ENCODE measurements at regions not wholly inside any gene's neighbourhood (a gene's known extent, or its start where the extent isn't known, plus 50 kb on each side); places are given as distances from the start of the nearest gene placed in this dataset.

DNA sequence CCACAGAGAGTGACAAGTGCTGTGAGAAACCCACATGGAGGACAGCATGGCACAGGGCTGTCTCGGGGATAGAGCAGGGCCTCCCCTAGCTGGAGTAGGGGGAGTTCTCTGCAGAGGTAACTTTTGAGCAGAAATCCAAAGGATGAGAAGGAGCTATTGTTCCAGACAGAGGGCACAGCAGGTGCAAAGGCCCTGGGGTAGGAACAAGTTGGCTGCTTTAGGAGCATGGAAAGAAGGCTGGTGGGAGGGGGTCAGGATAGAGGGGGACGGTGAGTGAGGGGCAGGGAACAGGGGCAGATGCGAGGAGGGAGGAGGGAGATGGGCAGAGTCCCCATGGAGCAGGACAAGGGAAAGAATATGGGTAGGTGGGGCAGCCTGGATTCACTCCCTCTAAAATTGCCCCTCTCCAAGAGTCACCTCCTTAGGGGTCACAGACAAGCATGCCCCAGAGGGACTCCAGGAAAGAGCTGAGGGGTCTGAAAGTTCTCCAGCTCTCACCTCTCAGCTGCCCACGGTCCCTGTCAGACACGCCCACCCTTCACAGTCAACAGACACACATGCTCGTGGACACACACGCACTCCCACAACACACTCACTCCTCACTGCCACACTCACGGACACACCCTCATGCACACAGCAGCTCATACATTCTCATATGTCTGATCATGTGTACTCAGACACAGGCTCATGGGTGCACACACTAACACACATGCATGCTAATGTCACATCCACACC is 110.7 kb downstream of the LITAF start:
- DNase-seq (ENCODE audit: low spot score) = no peak

DNA sequence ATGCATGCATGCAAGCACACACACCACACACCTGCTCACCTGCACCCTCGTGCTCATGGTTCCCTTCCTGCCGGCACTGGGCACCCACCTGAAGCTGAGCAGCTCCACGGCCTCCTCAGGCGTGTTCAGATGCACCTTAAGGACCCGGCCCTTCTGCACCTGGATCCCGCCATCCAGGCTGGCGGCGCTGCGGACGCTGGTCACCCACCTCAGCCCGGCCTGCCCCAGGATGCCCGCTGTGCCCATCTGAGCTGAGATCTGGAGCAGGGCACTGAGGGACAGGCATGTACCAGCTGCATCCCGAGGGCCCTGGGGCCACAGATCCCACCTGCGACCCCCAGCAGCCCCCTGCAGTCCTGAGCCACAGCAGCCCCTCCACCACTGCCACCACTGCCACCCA is 110.0 kb downstream of the LITAF start:
- DNase-seq (ENCODE audit: low spot score) = no peak

DNA sequence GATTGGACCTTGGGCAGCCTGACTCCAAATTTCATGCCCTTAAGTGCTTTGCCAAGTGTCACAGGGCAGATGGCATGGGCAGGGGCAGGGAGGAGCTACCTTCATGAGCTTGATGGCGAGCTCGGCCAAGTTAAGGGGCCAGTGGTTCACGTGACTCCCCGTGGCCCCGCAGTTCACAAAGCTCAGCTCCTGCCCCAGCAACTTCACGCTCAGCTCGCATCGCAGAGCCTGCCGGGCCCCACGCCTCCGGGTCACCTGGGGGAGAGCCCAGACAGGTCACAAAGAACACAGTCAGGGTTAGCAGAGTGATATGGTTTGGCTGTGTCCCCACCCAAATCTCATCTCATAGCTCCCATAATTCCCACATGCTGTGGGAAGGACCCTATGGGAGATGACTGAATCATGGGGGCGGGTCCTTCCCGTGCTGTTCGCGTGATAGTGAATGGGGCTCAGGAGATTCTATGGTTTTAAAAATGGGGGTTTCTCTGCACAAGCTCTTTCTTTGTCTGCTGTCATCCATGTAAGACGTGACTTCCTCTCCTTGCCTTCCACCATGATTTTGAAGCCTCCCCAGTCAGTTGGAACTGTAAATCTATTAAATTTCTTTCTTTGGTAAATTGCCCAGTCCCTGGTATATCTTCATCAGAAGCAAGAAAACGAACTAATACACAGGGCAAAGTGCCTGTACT is 108.1 kb downstream of the LITAF start:
- no peak for DNase-seq (ENCODE audit: low spot score)

DNA sequence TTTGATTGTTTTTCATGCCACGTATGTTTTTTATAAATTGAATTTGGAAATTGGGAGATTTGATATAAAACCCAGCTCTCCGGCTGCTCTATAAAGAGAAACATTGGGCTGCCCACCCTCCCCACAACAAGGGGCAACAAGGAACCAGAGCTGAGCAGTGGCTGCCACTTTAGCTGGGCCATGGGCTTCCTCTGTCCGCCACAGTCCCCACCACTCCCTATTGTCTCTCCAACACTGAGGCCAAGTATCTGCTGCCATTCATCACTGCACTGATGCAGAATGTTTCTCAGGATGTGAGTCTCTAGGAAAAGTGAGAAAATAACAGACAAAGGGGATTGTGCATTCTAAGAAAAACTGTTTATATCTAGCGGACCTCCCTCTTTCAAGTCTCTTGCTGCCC is 106.8 kb downstream of the LITAF start:
- no peak for DNase-seq (ENCODE audit: low spot score)

DNA sequence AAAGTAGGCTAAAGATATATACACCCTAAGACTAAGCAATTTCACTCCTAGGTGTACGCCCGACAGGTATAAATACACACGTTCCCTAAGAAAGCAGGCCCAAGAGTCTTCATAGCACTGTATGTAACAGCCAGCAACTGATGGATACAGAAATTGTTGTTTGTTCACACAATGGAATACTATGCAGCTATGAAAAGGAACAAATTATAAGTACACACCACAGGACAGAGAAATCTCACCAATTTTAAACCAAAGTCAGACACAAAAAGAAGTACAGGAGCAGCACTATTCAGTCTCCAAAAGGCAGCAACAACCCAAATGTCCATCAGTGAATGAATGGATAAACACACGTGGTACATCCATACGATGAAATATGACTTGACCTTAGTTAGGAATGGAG is 106.1 kb downstream of the LITAF start:
- DNase-seq (ENCODE audit: low spot score) = no peak

DNA sequence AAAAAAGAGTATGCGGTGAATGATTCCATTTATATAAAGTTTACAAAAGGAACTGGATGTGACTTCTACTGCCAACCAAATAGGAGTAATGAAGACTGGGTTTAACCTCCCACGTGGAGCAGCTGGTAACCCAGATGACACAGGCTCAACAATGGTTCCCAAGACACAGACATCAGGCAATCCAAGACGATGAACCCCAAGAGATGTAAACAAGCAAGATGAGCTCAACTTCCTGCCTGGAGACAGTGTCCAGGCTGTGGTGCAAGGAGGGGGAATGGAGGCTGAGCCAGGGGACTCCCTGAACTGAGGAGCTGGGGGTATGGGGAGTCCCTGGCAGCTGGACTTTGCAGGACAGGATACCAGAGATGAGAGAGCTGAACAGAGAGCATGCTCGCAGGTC is 104.7 kb downstream of the LITAF start:
- no peak for DNase-seq (ENCODE audit: low spot score)

DNA sequence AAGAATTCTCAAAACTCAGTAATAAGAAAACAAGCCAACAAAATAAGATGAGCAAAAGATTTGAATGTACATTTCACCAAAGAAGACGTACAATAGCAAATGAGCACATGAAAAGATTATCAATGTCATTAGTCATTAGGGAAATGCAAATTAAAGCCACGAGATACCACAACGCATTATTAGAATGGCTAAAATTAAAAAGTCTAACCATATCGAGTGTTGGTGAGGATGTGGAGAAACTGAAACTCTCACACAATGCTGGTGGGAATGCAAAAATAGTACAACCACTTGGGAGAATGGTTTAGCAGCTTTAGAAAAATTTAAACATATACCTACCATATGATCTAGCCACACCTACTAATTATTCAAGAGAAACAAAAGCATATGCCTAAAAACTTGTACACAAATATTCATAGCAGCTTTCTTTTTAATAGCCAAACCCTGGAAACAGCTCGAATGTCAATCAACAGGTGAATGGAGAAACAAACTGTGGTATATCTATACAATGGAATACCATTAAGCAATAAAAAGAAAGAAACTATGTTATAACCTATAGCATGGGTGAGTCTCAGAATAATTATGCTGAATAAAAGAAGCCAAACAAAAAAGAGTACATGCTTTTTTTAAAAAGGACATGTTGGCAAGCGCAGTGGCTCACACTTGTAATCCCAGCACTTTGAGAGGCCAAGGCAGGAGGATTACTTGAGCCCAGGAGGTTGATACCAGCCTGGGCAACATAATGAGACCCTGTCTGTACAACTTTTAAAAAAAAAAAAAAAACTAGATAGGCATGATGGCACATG is 103.6 kb downstream of the LITAF start:
- no peak for DNase-seq (ENCODE audit: low spot score)

DNA sequence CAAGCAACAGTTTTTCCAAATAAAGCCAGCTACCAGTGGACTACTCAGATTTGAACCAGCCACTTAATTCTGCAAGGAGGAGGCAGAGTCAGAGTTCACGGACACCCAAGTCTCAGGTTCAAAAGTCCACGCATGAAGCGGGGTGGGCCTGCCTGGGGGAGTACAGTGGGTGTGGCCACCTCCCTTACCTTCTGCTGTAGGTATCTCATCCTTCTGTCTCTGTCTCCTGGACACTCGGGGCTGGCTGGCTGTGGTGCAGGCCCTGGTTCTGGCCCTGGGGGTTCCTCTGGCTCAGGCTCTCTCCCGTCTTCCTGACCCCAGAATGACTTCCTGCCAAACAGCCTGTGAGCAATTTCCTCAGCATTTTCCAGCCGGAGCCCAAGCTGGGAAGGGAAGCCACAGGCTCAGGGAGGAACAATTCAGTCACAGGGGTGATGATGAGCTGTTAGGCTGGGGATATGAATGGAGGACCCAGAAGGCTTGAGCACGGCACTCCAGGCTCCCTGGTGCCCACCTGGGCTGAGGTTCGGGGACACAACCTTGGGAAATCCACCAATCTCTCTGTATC is 101.9 kb downstream of the LITAF start:
- DNase-seq (ENCODE audit: low spot score) = no peak

DNA sequence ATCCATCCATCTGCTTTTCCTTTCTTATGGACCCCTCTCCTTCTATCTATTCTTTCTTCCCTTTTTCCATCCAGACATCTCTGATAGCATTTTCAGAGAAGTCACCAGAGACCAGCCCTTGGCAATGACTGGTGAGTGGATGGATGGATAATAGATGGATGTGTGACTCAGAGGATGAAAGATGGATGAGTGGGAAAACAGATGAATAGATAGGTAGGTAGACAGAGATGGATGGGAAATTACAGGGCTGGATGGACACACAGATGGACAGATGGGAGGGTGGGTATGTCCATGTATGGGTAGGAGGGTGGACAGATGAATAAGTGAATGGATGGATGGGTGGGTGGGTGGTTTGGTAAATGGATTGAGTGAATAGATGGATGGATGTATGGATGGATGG is 101.0 kb downstream of the LITAF start:
- DNase-seq (ENCODE audit: low spot score) = no peak

DNA sequence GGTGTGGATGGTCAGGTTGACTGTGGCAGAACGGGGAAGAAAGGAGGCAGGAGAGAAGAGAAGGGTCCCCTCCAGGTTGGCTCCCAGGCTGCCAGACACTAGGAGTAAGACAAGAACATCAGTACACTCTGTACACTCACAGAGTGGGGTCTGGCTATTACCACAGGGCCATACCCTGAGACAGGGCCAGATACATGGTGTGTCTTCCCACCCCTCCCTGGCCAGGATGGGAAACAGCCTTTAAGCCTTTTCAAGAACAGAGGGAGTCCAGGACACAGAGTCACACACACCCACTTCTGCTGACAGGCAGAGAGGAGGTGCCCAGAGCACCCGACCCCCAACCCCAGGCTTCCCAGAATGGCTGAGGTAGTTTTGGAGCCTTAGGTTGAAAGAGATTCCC is 99.4 kb downstream of the LITAF start:
- DNase-seq (ENCODE audit: low spot score) = no peak

DNA sequence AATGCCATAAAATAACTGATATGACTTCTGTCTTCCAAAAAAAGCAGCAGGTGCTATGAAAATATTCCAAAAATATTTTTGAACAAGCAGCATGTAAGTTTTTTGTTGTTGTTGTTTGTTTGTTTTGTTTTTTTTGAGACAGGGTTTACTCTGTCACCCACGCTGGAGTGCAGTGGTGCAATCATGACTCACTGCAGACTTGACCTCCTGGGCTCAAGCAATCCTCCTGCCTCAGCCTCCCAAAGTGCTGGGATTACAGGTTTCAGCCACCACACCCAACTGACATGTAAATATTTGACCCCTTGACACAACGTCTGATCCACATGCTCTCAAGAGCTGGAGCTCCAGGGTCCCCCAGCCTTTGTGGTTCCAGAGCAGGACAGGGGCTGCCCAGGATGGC is 98.4 kb downstream of the LITAF start:
- DNase-seq (ENCODE audit: low spot score) = no peak

DNA sequence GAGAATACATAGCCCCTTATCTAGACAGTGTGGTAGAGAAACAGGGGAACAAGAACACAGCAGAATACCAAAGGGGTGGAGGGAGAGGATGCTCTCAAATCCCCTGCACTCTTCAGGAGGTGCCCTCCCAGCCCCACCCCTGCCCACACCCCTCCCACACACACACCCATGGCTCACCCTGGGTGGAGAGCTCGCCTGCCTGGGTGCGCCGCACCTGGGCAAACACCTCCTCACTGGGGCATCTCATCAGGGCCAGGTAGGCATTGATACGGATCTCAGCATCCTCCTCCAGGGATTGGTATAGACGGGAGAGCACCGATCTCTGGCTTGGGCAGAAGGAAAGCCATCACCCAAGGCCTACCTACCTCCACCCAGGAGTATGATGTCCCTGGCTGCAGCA is 95.2 kb downstream of the LITAF start:
- DNase-seq (ENCODE audit: low spot score) = no peak

DNA sequence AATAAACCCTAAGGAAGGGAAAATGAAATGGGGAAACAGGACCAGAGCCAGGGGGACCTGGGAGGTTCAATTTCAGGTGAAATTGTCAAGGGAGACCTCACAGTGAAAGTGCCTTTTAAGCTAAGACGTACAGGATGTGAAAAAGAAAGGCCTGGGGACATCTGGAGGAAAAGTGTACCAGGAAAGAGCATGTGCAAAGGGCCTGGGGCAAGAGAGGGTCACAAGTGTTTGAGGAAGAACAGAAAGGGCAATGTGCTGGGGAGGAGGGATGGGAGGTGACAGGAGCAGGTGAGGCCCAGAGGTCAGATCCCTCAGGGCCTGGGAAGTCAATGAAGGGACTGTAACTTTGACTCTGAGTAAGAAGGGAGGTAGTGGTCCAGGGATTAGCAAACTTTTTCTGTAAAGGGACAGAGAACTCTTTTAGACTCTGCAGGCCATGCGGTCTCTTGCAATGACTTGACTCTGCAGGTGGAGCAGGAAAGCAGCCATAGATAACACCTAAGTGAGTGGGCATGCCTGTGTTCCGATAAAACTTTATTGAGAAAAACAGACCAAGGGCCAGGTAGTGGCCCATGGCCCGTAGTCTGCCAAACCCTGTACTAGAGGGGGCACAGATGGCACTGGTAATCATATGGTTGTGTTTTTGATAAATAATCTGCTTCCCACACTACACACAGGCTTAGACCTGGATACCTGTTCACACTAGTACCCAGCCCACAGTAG is 93.8 kb downstream of the LITAF start:
- DNase-seq (ENCODE audit: low spot score) = no peak

DNA sequence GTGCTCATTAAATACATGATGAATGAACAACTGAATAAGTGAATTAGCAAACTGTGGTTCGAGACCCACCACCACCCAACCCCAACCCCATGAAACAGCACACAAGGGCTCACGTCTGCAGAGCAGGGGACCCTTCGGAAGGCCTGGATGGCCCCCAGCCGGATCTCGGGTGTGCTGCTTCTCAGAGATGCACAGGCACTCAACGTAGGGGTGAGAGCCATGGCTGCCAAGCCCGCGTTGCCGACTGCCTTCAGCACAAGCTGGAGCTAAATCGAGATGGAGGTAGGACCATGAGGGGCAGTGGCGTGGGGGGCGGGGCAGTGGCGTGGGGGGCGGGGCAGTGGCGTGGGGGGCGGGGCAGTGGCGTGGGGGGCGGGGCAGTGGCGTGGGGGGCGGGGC is 93.2 kb downstream of the LITAF start:
- no peak for DNase-seq (ENCODE audit: low spot score)

DNA sequence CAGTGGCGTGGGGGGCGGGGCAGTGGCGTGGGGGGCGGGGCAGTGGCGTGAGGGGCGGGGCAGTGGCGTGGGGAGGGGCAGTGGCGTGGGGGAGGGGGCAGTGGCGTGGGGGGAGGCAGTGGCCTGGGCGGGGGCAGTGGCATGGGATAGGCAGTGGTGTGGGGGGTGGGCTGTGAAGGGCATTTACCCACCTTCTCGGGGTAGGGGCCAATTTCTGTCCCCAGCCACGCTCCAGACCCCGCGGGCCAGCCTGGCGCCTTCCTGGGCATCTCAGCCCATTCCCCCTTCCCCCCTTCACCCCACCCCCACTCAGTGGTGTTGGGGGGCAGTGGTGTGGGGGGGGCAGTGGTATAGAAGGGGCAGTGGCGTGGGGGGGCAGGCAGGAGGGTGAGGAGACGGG is 92.7 kb downstream of the LITAF start:
- no peak for DNase-seq (ENCODE audit: low spot score)

DNA sequence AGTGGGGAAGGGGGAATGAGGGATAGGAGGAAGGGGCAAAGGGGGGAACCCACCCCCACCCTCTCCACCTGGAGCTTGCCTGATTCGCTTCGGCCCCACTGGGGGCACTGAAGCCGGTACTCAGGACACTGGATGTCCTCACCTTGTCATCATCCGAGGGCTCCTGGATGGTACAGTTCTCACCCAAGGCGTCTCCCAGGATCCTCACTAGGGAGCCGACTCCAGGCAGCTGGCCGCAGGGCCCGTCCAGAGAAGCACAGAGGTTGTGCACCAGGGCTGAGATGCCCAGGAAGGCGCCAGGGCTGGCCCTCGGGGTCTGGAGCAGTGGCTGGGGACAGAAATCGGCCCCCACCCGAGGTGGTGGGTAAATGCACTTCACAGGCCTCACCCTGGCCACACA is 92.3 kb downstream of the LITAF start:
- no peak for DNase-seq (ENCODE audit: low spot score)

DNA sequence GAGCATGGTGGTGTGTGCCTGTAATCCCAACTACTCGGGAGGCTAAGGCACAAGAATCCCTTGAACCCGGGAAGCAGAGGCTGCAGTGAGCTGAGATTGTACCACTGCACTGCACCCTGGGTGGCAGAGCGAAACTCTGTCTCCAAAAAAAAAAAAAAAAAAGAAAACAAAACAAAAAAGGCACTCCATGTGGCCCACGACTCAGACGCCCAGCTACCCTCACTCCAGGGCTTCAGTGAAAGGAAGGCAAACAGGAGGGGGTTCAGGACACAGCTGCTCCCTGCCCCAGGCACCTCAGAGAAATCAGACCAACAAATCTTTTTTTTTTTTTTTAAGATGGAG is 91.7 kb downstream of the LITAF start:
- no peak for DNase-seq (ENCODE audit: low spot score)

Measured in CD4-positive, alpha-beta T cell treated with Interleukin-6 at 100 ng/mL for 8 hours (primary cell).